ENCODE measurements at regions not wholly inside any gene's neighbourhood (a gene's known extent, or its start where the extent isn't known, plus 50 kb on each side); places are given as distances from the start of the nearest gene placed in this dataset.

DNA sequence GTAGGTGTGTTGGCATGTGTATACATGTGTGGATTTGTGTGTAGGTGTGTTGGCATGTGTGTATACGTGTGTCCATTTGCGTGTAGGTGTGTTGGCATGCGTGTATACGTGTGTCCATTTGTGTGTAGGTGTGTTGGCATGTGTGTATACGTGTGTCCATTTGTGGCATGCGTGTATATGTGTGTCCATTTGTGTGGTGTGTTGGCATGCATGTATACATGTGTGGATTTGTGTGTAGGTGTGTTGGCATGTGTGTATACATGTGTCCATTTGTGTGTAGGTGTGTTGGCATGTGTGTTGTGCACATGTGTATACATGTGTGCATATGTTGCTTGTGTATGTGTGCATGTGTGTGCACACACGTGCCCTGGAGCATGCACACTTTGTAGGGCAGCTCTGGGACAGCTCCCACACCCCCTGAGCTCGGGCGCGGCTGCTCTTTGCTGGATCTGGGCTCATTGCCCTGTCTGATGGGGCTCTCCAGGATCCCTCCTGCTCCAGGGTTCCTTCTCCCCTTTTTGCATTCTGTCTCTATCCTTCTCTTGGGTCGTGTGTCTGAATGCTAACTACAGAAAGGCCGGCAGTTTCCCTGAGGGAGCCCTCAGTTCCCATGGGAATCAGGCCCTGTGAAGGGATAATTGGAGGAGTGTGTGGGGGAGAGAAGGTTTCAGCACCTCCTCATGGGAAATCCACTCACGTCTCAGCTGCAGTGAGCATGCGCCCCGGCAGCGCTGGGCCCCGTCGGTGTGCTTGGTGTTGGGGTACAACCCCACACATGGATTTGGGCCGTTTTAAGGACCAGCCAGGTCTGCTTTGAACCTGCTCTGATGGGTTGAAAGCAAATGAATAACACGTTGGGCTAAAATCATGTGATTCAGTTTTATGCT, 102.0 kb downstream of the ERMARD start:
- no peak for DNase-seq (ENCODE audit: low read depth)

DNA sequence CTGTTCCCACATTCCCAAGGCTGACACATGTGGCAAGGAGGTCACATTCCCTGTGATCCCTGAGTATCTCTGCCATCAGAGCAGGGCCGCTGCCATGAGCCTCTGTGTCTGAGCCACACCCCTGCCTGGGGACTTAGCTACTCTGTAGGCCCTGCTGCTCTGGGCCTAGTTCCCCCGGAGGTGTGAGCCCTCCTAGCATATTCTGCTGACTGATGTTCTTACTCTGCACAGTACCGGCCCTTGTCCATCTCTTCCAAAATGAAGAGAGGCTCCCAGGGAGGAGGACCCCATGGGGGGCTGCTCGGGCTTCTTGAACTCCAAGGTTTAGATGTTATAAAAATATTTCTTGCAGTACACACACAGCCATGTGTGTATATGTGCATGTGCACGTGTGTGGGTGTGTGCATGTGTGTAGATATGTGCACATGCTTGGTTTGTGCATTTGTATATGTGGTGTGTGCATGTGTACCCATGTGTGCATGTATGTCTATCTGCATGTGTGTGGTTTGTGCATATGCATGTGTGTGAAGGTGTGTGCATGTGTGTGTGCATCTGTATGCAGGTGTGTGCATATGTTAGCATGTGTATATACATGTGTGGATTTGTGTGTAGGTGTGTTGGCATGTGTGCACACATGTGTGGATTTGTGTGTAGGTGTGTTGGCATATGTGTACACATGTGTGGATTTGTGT, 101.2 kb downstream of the ERMARD start:
- DNase-seq (ENCODE audit: low read depth) = no peak

- DNase-seq (ENCODE audit: low read depth) = no peak
Measured at GRCh38 chr6:169851641-169852503, 100.5 kb downstream of the ERMARD start.

DNA sequence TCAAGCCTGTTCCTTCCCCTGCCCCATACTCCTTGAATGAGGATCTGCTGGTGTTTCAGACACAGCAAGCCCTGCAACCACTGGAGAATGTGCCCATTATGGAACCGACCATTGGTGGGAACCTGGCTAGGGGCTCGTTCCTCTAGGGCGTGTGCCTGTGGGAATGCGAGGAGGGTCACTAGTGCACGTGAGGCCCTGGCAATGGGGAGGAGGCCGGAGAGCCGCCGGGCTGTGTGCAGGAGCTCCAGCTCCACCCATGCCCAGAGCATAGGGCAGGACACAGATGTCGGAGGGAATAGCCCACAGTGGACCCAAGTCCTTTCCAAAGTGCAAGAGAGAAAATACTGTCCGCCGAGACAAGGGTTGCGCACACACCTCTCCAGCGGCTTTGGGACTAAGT, 99.3 kb downstream of the ERMARD start:
- DNase-seq (ENCODE audit: low read depth) = no peak

GRCh38 chr6:169850154-169850553, 98.7 kb downstream of the ERMARD start:
- no peak for DNase-seq (ENCODE audit: low read depth)

- DNase-seq (ENCODE audit: low read depth) = no peak
Measured at GRCh38 chr6:169849396-169849795, 98.0 kb downstream of the ERMARD start.

GRCh38 chr6:169848946-169849345, 97.5 kb downstream of the ERMARD start:
- no peak for DNase-seq (ENCODE audit: low read depth)

DNA sequence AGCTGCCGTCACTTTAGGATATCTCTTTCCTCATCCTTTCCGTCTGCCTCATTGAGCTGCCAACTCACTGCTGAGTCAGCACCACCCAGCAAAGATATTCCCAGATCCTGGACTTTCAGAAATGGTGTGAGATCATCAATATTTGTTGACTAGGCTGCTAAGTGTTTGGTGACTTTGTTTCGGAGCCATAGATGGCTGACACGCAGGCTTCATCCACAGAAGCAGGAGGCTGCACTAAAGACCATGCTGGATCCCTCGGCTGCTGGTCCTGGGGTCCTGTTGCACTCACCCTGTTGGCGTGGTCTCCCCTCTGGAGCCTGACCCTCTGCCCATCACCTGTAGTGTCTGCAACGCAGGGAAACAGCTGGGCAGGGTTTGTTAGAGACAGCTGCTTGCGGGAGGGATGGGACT, 96.5 kb downstream of the ERMARD start:
- DNase-seq (ENCODE audit: low read depth) = no peak

- DNase-seq (ENCODE audit: low read depth) = no peak
Measured at GRCh38 chr6:169847141-169847674, 95.8 kb downstream of the ERMARD start.

DNA sequence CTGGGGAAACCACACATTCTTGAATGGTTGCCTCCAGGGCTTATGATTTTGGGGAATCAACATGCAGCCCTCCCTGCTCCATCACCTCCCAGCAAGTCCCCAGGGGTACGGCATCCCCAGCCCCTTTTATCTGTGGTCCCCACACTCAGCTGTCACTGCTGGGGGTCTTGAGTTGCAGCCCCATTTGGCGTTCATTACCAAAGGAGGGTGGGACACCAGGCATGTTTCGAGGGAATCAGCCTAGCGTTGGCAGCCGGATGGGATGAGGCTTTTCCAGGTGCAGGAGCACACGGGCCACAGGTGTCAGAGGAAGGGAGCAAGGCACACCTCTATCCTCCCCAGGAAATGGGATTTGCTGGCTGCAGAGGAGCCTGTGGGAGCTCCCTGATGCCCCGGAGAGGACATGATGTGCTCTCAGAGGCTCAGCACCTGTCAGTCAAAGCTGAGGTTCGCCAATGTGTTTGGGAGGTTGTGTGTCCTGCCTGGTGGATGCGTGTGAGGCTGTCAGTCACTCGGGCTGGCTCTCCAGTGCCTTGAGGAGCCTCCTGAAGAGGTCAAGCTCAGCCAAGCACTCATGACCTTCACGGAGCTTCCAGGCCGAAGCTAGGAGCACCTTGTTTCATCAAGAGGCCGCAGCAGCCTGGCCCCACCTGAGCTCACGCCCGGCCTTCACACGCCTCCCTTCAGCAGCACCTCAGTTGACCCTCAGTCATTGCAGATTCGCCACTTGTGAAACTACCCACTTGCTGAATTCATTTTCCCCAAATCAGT, 95.0 kb downstream of the ERMARD start:
- DNase-seq (ENCODE audit: low read depth) = no peak

DNA sequence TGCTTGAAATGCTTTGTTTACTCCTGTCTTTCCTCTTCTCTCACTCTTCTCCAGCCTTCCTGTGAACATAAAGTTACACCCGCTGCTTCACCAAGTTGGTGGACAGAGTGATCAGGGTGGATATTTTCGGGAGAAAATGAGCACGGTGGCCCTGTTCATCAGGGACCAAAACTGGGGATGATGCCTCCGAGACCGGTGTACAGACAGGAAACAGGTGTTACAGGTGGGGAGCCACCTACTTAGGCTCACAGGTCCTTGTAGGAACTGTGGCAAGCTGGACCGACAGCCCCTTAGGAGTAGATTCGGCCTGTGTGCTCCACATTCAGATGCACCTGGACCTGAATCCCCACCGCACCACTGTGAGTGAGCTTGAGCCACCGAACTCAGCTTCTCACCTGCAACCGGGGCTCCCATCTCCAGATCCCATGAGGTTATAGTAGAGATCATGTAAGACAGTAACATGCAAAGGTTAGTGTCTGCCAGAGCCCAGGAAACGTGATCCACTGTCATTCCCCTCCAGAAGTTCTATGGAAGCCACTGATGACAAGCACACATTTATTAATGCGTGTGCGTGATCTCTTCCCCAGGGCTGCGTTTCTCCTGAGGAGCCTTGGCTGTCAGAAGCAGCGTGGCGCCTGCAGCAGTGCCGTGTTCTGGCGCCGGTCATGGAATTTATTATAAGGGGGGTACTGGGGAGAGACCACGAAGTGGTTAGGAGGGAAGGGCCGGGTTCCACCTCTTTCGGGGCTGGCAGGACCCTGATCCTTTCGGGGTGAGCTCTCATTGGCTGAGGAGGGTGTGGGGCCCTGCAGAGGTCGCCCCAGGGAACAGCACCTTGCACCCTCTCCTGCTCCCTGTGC, 94.2 kb downstream of the ERMARD start:
- no peak for DNase-seq (ENCODE audit: low read depth)

- DNase-seq (ENCODE audit: low read depth) = no peak
Measured at GRCh38 chr6:169844946-169845345, 93.5 kb downstream of the ERMARD start.

GRCh38 chr6:169843991-169844390, 92.6 kb downstream of the ERMARD start:
- no peak for DNase-seq (ENCODE audit: low read depth)

- no peak for DNase-seq (ENCODE audit: low read depth)
Measured at GRCh38 chr6:169843110-169843509, 91.7 kb downstream of the ERMARD start.

DNA sequence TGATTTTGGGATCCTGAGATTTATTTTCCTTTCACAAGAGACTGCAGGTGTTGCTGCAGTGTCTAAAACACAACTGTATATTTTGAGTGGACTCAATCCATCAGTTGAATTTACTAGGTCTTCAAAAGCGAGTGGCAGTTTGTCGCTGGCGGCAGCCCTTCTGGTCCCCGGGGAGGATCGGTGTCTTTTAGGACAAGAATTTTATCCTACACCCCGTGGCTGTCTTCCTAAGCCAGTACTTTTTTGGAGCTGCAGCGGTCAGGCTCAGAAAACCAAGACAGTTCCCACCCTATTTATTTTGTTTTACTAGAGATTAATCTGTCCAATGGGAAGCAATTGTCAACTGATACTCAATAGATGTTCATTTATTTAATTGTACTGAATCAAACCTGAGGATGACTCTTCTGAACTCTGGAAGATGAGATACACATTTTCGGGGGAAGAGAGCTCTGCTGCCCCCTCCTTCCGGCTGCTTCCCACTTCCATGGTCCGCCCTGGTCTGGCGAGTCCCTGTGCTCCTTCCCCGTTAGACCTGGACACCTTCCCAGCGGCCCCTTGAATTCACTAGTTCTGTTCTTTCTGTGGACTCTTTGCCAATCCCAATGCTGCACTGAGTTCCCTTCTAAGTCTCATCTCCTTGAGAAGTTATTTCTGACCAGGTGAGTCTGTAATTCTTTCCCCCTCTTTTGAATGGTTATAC, 90.6 kb downstream of the ERMARD start:
- no peak for DNase-seq (ENCODE audit: low read depth)

DNA sequence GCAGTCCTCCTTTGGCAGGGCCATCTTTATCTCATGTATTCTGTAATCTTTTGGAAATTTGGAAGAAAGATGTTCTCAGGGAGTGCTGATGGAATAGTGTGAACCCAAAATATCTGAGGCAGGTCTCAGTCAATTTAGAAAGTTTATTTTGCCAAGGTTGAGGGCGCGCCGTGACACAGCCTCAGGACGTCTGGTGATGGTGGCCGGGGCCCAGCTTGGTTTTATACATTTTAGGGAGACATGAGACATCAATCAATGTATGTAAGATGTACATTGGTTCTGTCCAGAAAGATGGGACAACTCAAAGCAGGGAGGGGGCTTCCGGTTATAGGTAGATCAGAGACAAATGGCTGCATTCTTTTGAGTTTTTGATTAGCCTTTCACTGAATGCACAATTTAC, 89.8 kb downstream of the ERMARD start:
- DNase-seq (ENCODE audit: low read depth) = no peak

GRCh38 chr6:169839898-169840631, 88.6 kb downstream of the ERMARD start:
- DNase-seq (ENCODE audit: low read depth) = no peak

- DNase-seq (ENCODE audit: low read depth) = no peak
Measured at GRCh38 chr6:169839493-169839892, 88.1 kb downstream of the ERMARD start.

DNA sequence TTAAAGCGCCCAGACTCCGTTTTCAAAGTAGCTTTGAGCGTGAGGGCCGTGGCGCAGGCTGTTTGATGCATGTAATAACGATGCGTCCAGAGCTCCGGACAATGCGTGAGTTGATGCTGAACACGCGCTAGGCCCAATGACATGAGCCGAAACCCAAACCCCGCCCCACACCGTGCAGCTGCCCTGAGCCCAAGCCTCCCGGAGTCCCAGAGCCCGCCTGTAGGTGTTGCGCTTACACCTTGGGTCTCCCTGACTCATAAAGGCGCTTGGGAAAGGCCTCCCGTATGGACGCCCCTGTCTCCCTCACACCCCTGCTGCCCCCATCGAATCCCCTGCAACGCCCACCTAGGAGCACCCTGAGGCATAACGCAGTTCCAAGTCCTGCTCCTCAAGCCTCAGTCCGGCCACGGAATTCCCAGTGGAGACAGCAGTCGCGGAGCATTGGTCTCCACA, 87.6 kb downstream of the ERMARD start:
- no peak for DNase-seq (ENCODE audit: low read depth)
